Umbilical cord (tissue), 1 donor: ENCODE measurements at regions not wholly inside any gene's neighbourhood (a gene's known extent, or its start where the extent isn't known, plus 50 kb on each side); places are given as distances from the start of the nearest gene placed in this dataset.
"Not testable (repeated sequence)": the region's sequence is repeated elsewhere in the genome, so short reads cannot be mapped to it uniquely, and the experiment has no call there.

Source experiments
- DNase-seq: peaks from one replicate; pipeline ENCODE4 v3.0.0-alpha.2; 2015; ENCODE audit warnings: low spot score

DNA sequence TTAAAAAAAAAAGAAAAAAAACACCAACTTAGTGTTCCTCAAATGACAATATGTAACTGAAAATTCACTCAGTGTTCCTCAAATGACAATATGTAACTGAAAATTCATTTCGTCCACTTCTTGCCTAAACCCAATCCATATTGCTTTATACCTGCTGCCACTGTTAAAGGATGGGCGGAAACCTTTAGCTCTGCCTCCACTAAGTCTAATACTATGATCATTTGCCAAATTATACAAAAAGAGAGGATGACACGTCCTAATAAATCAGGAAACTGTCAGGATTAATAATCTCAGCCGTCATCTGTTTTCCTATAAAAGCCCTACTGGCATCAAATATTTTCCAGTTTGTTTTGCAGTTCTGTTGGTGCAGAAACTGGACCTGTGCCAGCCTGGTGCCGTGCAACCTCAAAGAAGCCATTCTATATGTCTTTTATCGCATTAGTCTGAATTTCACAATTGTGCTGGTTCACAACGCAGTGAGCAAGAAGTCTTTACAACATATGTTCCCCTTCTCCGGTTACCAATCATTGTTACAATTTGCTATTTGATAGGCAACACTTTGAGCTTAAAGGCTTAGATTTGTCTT, 160.4 kb upstream of the KCNH8 start:
- no peak for DNase-seq

GRCh38 chr3:18987070-18987469, 161.2 kb upstream of the KCNH8 start:
- DNase-seq = no peak

DNA sequence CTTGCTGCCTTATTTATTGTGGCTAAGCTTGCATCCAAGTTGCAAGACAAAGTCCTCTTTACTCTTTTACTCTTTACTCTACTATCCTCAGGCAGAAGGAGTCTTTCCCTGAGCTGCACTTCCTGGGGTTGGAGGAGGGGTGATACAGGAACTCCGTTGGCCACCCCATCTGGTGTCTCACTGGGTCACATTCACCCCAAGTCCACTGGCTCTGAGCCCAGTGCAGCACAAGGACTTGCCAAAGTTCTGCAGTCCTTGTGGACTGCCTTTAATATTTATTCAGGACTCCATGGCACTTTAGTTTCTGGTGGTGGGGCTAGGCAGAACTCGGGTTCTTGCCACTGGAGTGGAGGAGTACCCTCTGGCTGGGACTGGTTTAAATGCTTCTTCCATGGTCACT, 165.4 kb upstream of the KCNH8 start:
- DNase-seq = no peak

GRCh38 chr3:18976102-18976501, 172.2 kb upstream of the KCNH8 start:
- not testable (repeated sequence) for DNase-seq

DNA sequence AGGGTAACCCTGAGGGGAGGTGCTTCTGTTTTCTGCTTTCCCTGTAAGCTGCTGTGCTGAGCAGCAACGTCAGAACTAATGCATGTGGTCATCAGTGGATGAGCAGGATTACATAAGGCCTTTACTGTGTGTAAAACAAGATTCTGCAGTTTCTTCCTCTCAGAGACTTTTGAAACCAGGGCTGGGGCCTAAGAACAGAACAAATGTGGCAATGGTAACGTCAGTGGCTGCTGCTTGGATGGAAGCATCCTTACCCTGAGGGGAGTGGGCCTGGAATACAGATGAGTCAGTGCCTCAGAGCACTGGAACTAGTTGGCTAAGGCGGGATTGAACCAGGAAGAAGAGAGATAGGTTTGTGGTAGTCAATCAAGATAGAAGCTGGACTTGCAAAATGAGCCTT, 180.2 kb upstream of the KCNH8 start:
- DNase-seq = no peak

GRCh38 chr3:18965781-18966180, 182.5 kb upstream of the KCNH8 start:
- no peak for DNase-seq

- no peak for DNase-seq
Measured at GRCh38 chr3:18964640-18965039, 183.7 kb upstream of the KCNH8 start.

GRCh38 chr3:18951333-18951732, 197.0 kb upstream of the KCNH8 start:
- no peak for DNase-seq

- DNase-seq = no peak
Measured at GRCh38 chr3:18946524-18946923, 201.8 kb upstream of the KCNH8 start.

- no peak for DNase-seq
Measured at GRCh38 chr3:18937574-18937973, 210.7 kb upstream of the KCNH8 start.

DNA sequence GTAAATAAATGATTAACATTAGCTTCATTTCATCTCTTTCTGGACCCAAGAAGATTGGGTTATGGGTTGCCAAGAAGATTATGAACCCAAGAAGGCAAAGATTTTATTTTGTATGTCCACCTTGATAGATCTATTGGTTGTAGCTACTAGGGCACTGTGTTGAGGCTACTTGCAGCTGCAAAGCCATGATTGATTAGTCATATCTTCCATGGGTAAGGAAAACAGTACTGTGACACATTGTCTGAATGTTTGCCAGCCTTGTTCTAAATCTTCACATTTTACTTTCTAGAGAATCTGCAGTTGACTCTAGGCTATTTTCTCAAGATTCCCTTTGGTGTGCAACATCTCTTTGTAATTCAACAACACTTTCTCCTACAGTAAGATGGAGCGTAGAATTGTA, 229.2 kb upstream of the KCNH8 start:
- DNase-seq = no peak

DNA sequence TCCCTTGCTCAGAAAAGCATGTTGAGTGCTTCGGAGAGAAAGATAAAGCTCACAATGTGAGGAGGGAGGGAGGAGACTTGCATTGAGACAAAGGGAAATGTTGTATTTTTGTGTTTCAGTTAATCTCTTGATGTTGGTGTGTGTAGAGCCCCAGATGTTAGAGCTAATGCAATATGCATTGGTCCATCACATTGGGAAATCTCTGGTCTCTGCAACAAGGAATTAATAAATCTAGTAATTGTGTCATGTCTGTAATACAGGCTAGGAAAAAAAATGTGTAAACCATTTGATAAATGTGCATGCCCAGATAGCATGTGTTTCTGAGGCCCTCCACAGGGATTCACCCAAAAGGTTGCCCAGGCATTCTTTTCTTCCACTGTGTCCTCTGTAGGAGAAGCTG, 230.4 kb upstream of the KCNH8 start:
- DNase-seq = no peak

- DNase-seq = no peak
Measured at GRCh38 chr3:18902081-18902793, 246.1 kb upstream of the KCNH8 start.

GRCh38 chr3:18901571-18901970, 246.7 kb upstream of the KCNH8 start:
- DNase-seq = no peak

- DNase-seq = peak; percentile 93
Measured at GRCh38 chr3:18900994-18901393, 247.3 kb upstream of the KCNH8 start.

- no peak for DNase-seq
Measured at GRCh38 chr3:18898911-18899310, 249.4 kb upstream of the KCNH8 start.

DNA sequence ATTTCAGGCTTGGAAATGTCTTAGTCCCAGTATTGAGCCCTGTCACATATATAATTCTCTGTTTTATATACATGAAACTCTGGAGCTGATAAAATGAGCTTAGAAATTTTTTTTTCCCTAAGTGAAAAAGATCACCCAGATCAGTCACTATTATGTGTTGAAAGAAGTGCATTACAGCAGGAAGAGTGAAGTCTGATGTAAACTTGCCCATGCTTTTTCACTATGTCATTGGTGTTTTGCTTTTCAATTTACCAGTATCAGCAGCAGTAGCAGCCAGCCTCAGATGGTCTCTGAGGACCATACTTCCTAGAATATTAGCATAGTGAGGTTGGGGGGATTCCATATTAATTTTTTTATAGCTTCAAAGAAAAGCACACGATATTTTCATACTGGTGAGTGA, 255.6 kb upstream of the KCNH8 start:
- peak; percentile 18 for DNase-seq

- DNase-seq = no peak
Measured at GRCh38 chr3:18892047-18892446, 256.3 kb upstream of the KCNH8 start.

- no peak for DNase-seq
Measured at GRCh38 chr3:18891641-18892040, 256.7 kb upstream of the KCNH8 start.

- no peak for DNase-seq
Measured at GRCh38 chr3:18890449-18890848, 257.9 kb upstream of the KCNH8 start.

GRCh38 chr3:18888819-18889218, 259.5 kb upstream of the KCNH8 start:
- no peak for DNase-seq

- DNase-seq = no peak
Measured at GRCh38 chr3:18888370-18888769, 259.9 kb upstream of the KCNH8 start.

- DNase-seq = peak; percentile 55
Measured at GRCh38 chr3:18886331-18886730, 262.0 kb upstream of the KCNH8 start.

DNA sequence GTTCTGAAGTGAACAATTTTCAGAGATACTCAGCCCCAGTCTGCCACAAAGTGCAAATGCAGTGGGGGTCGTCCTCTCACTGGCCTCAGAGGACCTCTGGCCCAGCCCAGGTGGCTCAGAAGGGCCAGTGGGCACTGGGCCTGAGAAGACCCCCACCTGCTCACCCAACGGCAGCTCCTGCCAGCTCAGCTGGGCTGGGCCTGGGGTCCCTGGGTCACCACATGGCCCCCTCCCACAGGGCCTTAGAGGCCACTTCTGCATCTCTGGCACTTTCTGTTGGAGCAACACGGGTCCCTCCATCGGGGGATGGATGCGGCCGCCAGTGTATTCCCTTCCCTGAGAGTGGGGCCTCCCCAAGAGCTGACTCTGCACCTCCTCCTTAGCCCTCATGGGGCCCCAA, 262.7 kb upstream of the KCNH8 start:
- no peak for DNase-seq
